GM23338 (cell line): ENCODE measurements at regions not wholly inside any gene's neighbourhood (a gene's known extent, or its start where the extent isn't known, plus 50 kb on each side); places are given as distances from the start of the nearest gene placed in this dataset.

ENCODE experiments used
- ATAC-seq: fragments of 200-7000 bp; cut with Tn5 transposase; 3 replicates; pipeline ENCODE4 v1.9.1; 2020
- DNase-seq: peaks from one replicate; pipeline ENCODE4 v3.0.0-alpha.2; 2015; ENCODE audit warnings: low spot score
- H2AFZ ChIP-seq: fragments of 200-600 bp; sonication (generic); 2 replicates; pipeline ENCODE4 v1.8.0; 2016; ENCODE audit warnings: antibody characterized with exemption, mild to moderate bottlenecking, moderate library complexity
- H3F3A ChIP-seq: fragments of 200-600 bp; sonication (generic); replicated peaks from 2 replicates; pipeline ENCODE4 v1.8.0; 2017; ENCODE audit warnings: antibody characterized with exemption, mixed run types, low read depth
- H3K27ac ChIP-seq: fragments of 200-600 bp; sonication (generic); 2 replicates; pipeline ENCODE4 v1.6.1; 2016; ENCODE audit warnings: low read depth
- H3K27me3 ChIP-seq: fragments of 200-600 bp; sonication (generic); 2 replicates; pipeline ENCODE4 v1.8.0; 2016; ENCODE audit warnings: mild to moderate bottlenecking, mixed run types, moderate library complexity; ENCODE audit not compliant: insufficient read depth
- H3K36me3 ChIP-seq: fragments of 200-600 bp; sonication (generic); 2 replicates; pipeline ENCODE4 v1.8.0; 2016; ENCODE audit warnings: mild to moderate bottlenecking; ENCODE audit not compliant: insufficient read depth
- H3K4me1 ChIP-seq: fragments of 200-600 bp; sonication (generic); 2 replicates; pipeline ENCODE4 v1.8.0; 2016; ENCODE audit warnings: mild to moderate bottlenecking, moderate library complexity; ENCODE audit not compliant: insufficient read depth
- H3K4me2 ChIP-seq: fragments of 200-600 bp; sonication (generic); 2 replicates; pipeline ENCODE4 v1.7.1; 2017; ENCODE audit warnings: mixed run types
- H3K4me3 ChIP-seq: fragments of 200-600 bp; sonication (generic); 2 replicates; pipeline ENCODE4 v1.6.1; 2016; ENCODE audit warnings: mixed run types
- H3K79me2 ChIP-seq: fragments of 200-600 bp; sonication (generic); replicated peaks from 2 replicates; pipeline ENCODE4 v1.8.0; 2017; ENCODE audit warnings: mild to moderate bottlenecking; ENCODE audit not compliant: insufficient read depth
- H3K9me2 ChIP-seq: fragments of 200-600 bp; sonication (generic); 2 replicates; pipeline ENCODE4 v1.8.0; 2017; ENCODE audit not compliant: insufficient read depth
- H4K20me1 ChIP-seq: fragments of 200-600 bp; sonication (generic); replicated peaks from 2 replicates; pipeline ENCODE4 v1.8.0; 2017; ENCODE audit warnings: mild to moderate bottlenecking; ENCODE audit not compliant: insufficient read depth
- H3K27ac Mint-ChIP-seq: 2 replicates; pipeline ENCODE4 v1.8.0; 2020; ENCODE audit warnings: inconsistent platforms, mild to moderate bottlenecking, moderate library complexity, mixed read lengths
- H3K27me3 Mint-ChIP-seq: 3 replicates; pipeline ENCODE4 v1.8.0; 2022; ENCODE audit warnings: low read depth, mild to moderate bottlenecking, moderate library complexity, mixed read lengths, inconsistent platforms; ENCODE audit not compliant: insufficient read depth, poor library complexity
- H3K36me3 Mint-ChIP-seq: 3 replicates; pipeline ENCODE4 v1.8.0; 2021; ENCODE audit warnings: low read depth, mild to moderate bottlenecking, inconsistent platforms, moderate library complexity, mixed read lengths
- H3K4me1 Mint-ChIP-seq: 3 replicates; pipeline ENCODE4 v1.8.0; 2020; ENCODE audit warnings: mild to moderate bottlenecking, inconsistent platforms, mixed read lengths
- H3K4me3 Mint-ChIP-seq: 3 replicates; pipeline ENCODE4 v1.8.0; 2021; ENCODE audit warnings: moderate library complexity, mild to moderate bottlenecking, inconsistent platforms, mixed read lengths
- H3K9me3 Mint-ChIP-seq: 3 replicates; pipeline ENCODE4 v1.8.0; 2020; ENCODE audit warnings: moderate library complexity, mild to moderate bottlenecking, inconsistent platforms, mixed read lengths
- CREB1 ChIP-seq: fragments of 250-450 bp; sonication (Bioruptor Pico); IDR thresholded peaks from 2 replicates; pipeline ENCODE4 v1.5.0; 2020; ENCODE audit warnings: low read depth, mild to moderate bottlenecking, moderate library complexity
- ETS1 ChIP-seq: IDR thresholded peaks from 2 replicates; pipeline ENCODE4 v1.6.1; 2016; ENCODE audit warnings: antibody characterized with exemption
- EZH2phosphoT487 ChIP-seq: fragments of 200-600 bp; sonication (generic); IDR thresholded peaks from one replicate; pipeline ENCODE4 v1.8.1; 2018; ENCODE audit warnings: antibody characterized with exemption; ENCODE audit not compliant: unreplicated experiment
- JUNB ChIP-seq: IDR thresholded peaks from one replicate; pipeline ENCODE4 v1.6.1; 2016; ENCODE audit warnings: antibody characterized with exemption; ENCODE audit not compliant: unreplicated experiment
- NANOG ChIP-seq: IDR thresholded peaks from 2 replicates; pipeline ENCODE4 v1.6.1; 2016; ENCODE audit warnings: antibody characterized with exemption, borderline replicate concordance
- POLR2AphosphoS5 ChIP-seq: IDR thresholded peaks from 2 replicates; pipeline ENCODE4 v1.6.1; 2016; ENCODE audit warnings: antibody characterized with exemption, low read depth
- REST ChIP-seq: IDR thresholded peaks from one replicate; pipeline ENCODE4 v1.6.1; 2018; ENCODE audit warnings: antibody characterized with exemption; ENCODE audit not compliant: unreplicated experiment
- STAT1 ChIP-seq: IDR thresholded peaks from one replicate; pipeline ENCODE4 v1.6.1; 2016; ENCODE audit warnings: antibody characterized with exemption; ENCODE audit not compliant: unreplicated experiment

GRCh38 chr17:79182176-79183042 is 107.8 kb downstream of the ENGASE start:
- Mint-ChIP-seq H3K4me1 (peaks cover 16% of the 10 kb centered on the region), H3K27ac (no peak overlapping the region), H3K4me3 (peak overlapping the region; percentile 72), H3K9me3 (no peaks in the 10 kb centered on the region; the same call in 2 of the 3 replicates), H3K36me3 (no peaks in the 10 kb centered on the region), H3K27me3 (peaks cover 32% of the 10 kb centered on the region)
- Histone ChIP-seq H3K27me3 (peaks cover 15% of the 10 kb centered on the region), H3K4me3 (peak overlapping the region; percentile 62), H3K4me1 (no peaks in the 10 kb centered on the region; the same call in 1 of the 2 replicates), H3K9me2 (no peaks in the 10 kb centered on the region), H3F3A (0 out of 2 replicates have a peak, but pooled peaks cover 4% of the 10 kb centered on the region), H2AFZ (no peak overlapping the region), H3K27ac (no peak overlapping the region), H4K20me1 (no peaks in the 10 kb centered on the region), H3K79me2 (0 out of 2 replicates have a peak, but pooled peaks cover 8% of the 10 kb centered on the region), H3K36me3 (no peaks in the 10 kb centered on the region; the same call in 1 of the 2 replicates), H3K4me2 (peak overlapping the region; percentile 79)
- peak; percentile 5 for ATAC-seq
- no peak for TF ChIP-seq JUNB
- DNase-seq, result peak; percentile 41

- DNase-seq (no peak), ATAC-seq (no peak; the same call in 2 of the 3 replicates)
- Mint-ChIP-seq H3K4me1 (peaks cover 21% of the 10 kb centered on the region), H3K27ac (no peak overlapping the region), H3K9me3 (no peaks in the 10 kb centered on the region; the same call in 2 of the 3 replicates), H3K36me3 (no peaks in the 10 kb centered on the region), H3K27me3 (peaks cover 32% of the 10 kb centered on the region), H3K4me3 (no peak overlapping the region)
- Histone ChIP-seq H3K9me2 (no peaks in the 10 kb centered on the region), H3K27ac (no peak overlapping the region), H3K4me1 (no peaks in the 10 kb centered on the region; the same call in 1 of the 2 replicates), H4K20me1 (no peaks in the 10 kb centered on the region), H2AFZ (no peak overlapping the region), H3K79me2 (0 out of 2 replicates have a peak, but pooled peaks cover 8% of the 10 kb centered on the region), H3K27me3 (peaks cover 15% of the 10 kb centered on the region), H3K36me3 (no peaks in the 10 kb centered on the region), H3K4me2 (no peak overlapping the region), H3K4me3 (no peak overlapping the region), H3F3A (0 out of 2 replicates have a peak, but pooled peaks cover 4% of the 10 kb centered on the region)
- TF ChIP-seq STAT1, result no peak
- TF ChIP-seq ETS1, result no peak
- no peak for TF ChIP-seq POLR2AphosphoS5
- TF ChIP-seq REST, result no peak
- TF ChIP-seq CREB1, result no peak
- TF ChIP-seq NANOG, result no peak
- no peak for TF ChIP-seq EZH2phosphoT487
- TF ChIP-seq JUNB, result no peak
These were observed 105.9 kb downstream of the ENGASE start for GRCh38 chr17:79180358-79181005.
